Activated CD4-positive, alpha-beta T cell treated with anti-CD3 and anti-CD28 coated beads for 36 hours (primary cell): ENCODE measurements at regions not wholly inside any gene's neighbourhood (a gene's known extent, or its start where the extent isn't known, plus 50 kb on each side); places are given as distances from the start of the nearest gene placed in this dataset.
"Not testable (repeated sequence)": the region's sequence is repeated elsewhere in the genome, so short reads cannot be mapped to it uniquely, and the experiment has no call there.

Experiments used
- ATAC-seq: fragments of 200-7000 bp; cut with Tn5 transposase; one replicate; pipeline ENCODE4 v1.10.0; 2021; ENCODE audit warnings: mild to moderate bottlenecking, moderate library complexity
- CTCF ChIA-PET: fragments of 350-600 bp; sonication (Branson Sonifier 250); formaldehyde crosslinking; loops from one replicate; lab custom pipeline; 2021; ENCODE audit warnings: antibody characterized with exemption; lab: Charles Lee
- POLR2A ChIA-PET: fragments of 350-600 bp; sonication (Branson Sonifier 250); formaldehyde crosslinking; loops from one replicate; lab custom pipeline; 2021; ENCODE audit warnings: antibody characterized with exemption, inconsistent platforms; lab: Charles Lee
- DNase-seq: peaks from one replicate; pipeline ENCODE4 v3.0.0-alpha.2; 2020
- H3K27ac Mint-ChIP-seq: one replicate; pipeline ENCODE4 v1.8.0; 2021; ENCODE audit warnings: mixed read lengths
- H3K27me3 Mint-ChIP-seq: one replicate; pipeline ENCODE4 v1.8.0; 2021; ENCODE audit warnings: mixed read lengths
- H3K36me3 Mint-ChIP-seq: one replicate; pipeline ENCODE4 v1.8.0; 2021; ENCODE audit warnings: low read depth, mixed read lengths
- H3K4me1 Mint-ChIP-seq: one replicate; pipeline ENCODE4 v1.8.0; 2021; ENCODE audit warnings: mixed read lengths
- H3K4me3 Mint-ChIP-seq: one replicate; pipeline ENCODE4 v1.8.0; 2021; ENCODE audit warnings: mild to moderate bottlenecking, moderate library complexity, mixed read lengths
- H3K9me3 Mint-ChIP-seq: one replicate; pipeline ENCODE4 v1.8.0; 2021; ENCODE audit warnings: low read depth, mixed read lengths
- intact Hi-C, 2 experiments: fragments of 100-400 bp; cut with DNase I in 1 of 2; cut with micrococcal nuclease in 1 of 2; formaldehyde crosslinking; loops; one replicate each; pipeline versions ENCODE4 v1.14.2 to v1.15.1; 2022 to 2024; cut with DNase I, micrococcal nuclease

DNA sequence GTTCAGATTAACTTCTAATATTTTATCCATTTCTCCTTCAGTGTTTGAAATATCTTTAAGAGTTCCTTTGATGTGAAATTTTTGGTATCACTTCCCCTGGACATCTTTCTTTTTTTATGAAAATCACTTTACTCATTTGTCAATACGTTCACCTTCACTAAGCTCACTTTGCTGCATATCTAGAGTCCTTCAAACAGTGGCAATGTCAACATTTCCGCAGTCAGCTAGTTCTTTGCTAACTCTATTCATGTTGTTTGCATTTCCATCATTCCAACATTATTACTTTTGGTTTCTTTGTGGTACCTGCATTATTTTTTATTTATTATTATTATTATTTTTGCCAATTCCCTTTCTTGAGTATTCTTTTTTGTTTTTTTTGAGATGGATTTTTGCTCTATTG, 203.0 kb downstream of the GPAT3 start:
- Mint-ChIP-seq H3K9me3 (no peaks in the 10 kb centered on the region), H3K4me1 (no peaks in the 10 kb centered on the region), H3K4me3 (no peak overlapping the region), H3K27ac (no peak overlapping the region), H3K36me3 (no peaks in the 10 kb centered on the region), H3K27me3 (peaks cover 22% of the 10 kb centered on the region)
- ATAC-seq (no peak), DNase-seq (no peak)
- ChIA-PET POLR2A (no interaction called here), CTCF (interaction anchor here (0.6 to 0.9 kb wide), 2 partner anchors 10 to 770 kb away, joined by 3 read pairs; no protein-coding TSS in a partner anchor)
- intact Hi-C loops: no loop called here

GRCh38 chr4:83734576-83734975, 198.7 kb downstream of the GPAT3 start:
- intact Hi-C loops: no loop called here
- CTCF ChIA-PET: no interaction called here

GRCh38 chr4:83732114-83732635, 196.3 kb downstream of the GPAT3 start:
- no peak overlapping the region for H3K27ac Mint-ChIP-seq
- intact Hi-C loops: no loop called here
- POLR2A ChIA-PET: no interaction called here
- no peak overlapping the region for H3K4me3 Mint-ChIP-seq
- H3K27me3 Mint-ChIP-seq: peaks cover 5% of the 10 kb centered on the region
- CTCF ChIA-PET: no interaction called here
- no peaks in the 10 kb centered on the region for H3K4me1 Mint-ChIP-seq
- H3K9me3 Mint-ChIP-seq: no peaks in the 10 kb centered on the region
- DNase-seq (no peak), ATAC-seq (no peak)
- H3K36me3 Mint-ChIP-seq: no peaks in the 10 kb centered on the region

More at GRCh38 chr4:83734576-83734975, 198.7 kb downstream of the GPAT3 start:
- H3K4me1 Mint-ChIP-seq: no peaks in the 10 kb centered on the region
- peaks cover 9% of the 10 kb centered on the region for H3K27me3 Mint-ChIP-seq
- H3K36me3 Mint-ChIP-seq: no peaks in the 10 kb centered on the region
- no peaks in the 10 kb centered on the region for H3K9me3 Mint-ChIP-seq
- no peak for ATAC-seq
- POLR2A ChIA-PET: no interaction called here
- H3K27ac Mint-ChIP-seq: no peak overlapping the region
- no peak overlapping the region for H3K4me3 Mint-ChIP-seq
- DNase-seq: no peak

DNA sequence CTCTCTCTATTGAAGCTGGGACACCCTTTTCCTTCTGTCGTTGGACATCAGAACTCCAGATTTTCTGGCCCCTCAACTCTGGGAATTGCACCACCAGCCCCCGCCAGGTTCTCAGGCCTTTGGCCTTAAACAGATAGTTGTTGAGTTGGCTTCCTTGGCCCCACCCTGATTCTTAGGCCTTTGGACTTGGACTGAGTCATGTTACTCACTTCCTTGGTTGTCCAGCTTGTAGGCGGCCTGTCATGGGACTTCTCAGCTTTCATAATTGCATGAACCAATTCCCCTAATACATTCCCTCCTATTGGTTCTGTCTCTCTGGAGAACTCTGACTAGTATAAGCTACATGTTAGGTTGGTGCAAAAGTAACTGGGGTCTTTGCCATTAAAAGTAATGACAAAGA, 195.7 kb downstream of the GPAT3 start:
- Mint-ChIP-seq H3K9me3 (no peaks in the 10 kb centered on the region), H3K27me3 (peaks cover 8% of the 10 kb centered on the region), H3K27ac (no peak overlapping the region), H3K4me1 (no peaks in the 10 kb centered on the region), H3K36me3 (no peaks in the 10 kb centered on the region), H3K4me3 (no peak overlapping the region)
- POLR2A ChIA-PET: no interaction called here
- no peak for DNase-seq
- intact Hi-C loops: no loop called here
- no peak for ATAC-seq
- CTCF ChIA-PET: no interaction called here

DNA sequence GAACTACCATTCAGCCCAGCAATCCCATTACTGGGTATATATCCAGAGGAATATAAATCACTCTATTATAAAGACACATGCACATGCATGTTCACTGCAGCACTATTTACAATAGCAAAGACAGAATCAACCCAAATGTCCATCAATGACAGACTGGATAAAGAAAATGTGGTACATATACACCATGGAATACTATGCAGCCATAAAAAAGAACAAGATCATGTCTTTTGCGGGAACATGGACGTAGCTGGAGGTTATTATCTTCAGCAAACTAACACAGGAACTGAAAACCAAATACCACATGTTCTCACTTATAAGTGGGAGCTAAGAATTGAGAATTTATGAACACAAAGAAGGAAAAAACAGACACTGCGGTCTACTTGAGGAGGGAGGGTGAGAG, 195.1 kb downstream of the GPAT3 start:
- H3K9me3 Mint-ChIP-seq, POLR2A ChIA-PET, DNase-seq, H3K4me1 Mint-ChIP-seq, ATAC-seq, H3K36me3 Mint-ChIP-seq, H3K4me3 Mint-ChIP-seq, intact Hi-C loops, H3K27ac Mint-ChIP-seq, H3K27me3 Mint-ChIP-seq: not testable (repeated sequence)
- CTCF ChIA-PET: interaction anchor here (0.7 kb wide), 1 partner anchor 361 kb away, joined by 3 read pairs; no protein-coding TSS in a partner anchor

GRCh38 chr4:83728191-83728590, 192.3 kb downstream of the GPAT3 start:
- intact Hi-C loops: no loop called here
- no peak overlapping the region for H3K27ac Mint-ChIP-seq
- ATAC-seq: no peak
- CTCF ChIA-PET: no interaction called here
- POLR2A ChIA-PET: no interaction called here
- H3K4me3 Mint-ChIP-seq: no peak overlapping the region
- DNase-seq: no peak
- H3K27me3 Mint-ChIP-seq: peaks cover 15% of the 10 kb centered on the region
- no peaks in the 10 kb centered on the region for H3K9me3 Mint-ChIP-seq
- no peaks in the 10 kb centered on the region for H3K36me3 Mint-ChIP-seq
- H3K4me1 Mint-ChIP-seq: no peaks in the 10 kb centered on the region

- ChIA-PET POLR2A (no interaction called here), CTCF (no interaction called here)
- H3K36me3 Mint-ChIP-seq: no peaks in the 10 kb centered on the region
- ATAC-seq (no peak), DNase-seq (no peak)
- H3K4me1 Mint-ChIP-seq: no peaks in the 10 kb centered on the region
- H3K4me3 Mint-ChIP-seq: no peak overlapping the region
- intact Hi-C loops: no loop called here
- H3K27ac Mint-ChIP-seq: no peak overlapping the region
- no peaks in the 10 kb centered on the region for H3K9me3 Mint-ChIP-seq
- peaks cover 25% of the 10 kb centered on the region for H3K27me3 Mint-ChIP-seq
These were observed 189.6 kb downstream of the GPAT3 start for GRCh38 chr4:83725336-83726085.

DNA sequence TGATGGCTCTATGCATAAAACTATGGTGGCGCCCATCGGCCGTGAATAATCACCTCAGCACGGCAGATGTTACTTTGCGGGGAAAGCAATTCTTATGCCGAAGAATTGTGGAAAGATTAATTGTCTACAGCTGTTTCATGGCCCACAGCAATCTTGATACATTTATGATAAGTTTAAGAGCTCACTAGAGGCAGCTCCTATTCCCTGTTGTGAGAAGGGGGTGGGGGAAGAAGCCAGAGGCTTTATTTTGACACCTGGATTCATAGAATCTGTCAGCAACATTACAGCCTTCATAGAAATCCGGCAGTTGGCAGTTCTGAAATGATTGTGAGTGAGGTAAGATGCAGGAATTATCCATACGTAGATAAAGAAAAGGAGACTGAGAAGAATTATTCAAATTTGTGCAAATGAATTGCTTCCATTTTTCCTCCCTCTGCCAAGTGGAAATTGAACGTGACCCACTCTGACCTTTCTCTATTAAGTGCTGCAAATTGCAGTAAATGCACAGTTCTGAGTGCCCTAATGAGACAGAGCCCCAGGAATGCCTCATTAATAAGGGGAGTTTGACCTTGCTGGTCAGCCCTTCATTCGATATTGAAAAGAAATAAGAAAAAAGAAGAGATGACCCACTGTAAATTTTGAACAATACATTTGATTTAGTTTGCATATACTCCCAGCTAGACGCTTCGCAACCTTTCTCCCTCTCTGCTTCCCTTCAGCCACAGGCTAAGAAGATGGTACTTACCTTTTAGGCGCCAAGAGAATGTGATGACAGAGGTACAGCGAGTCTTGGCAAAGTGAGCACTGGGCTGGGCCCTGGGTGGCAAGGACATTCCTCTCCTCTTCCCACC, 188.8 kb downstream of the GPAT3 start:
- intact Hi-C loops: no loop called here
- CTCF ChIA-PET: no interaction called here
- Mint-ChIP-seq H3K27ac (no peak overlapping the region), H3K4me3 (no peak overlapping the region), H3K4me1 (no peaks in the 10 kb centered on the region), H3K27me3 (peaks cover 25% of the 10 kb centered on the region), H3K9me3 (no peaks in the 10 kb centered on the region), H3K36me3 (no peaks in the 10 kb centered on the region)
- no peak for ATAC-seq
- POLR2A ChIA-PET: no interaction called here
- no peak for DNase-seq

- ChIA-PET CTCF (no interaction called here), POLR2A (no interaction called here)
- ATAC-seq (no peak), DNase-seq (no peak)
- Mint-ChIP-seq H3K9me3 (no peaks in the 10 kb centered on the region), H3K36me3 (no peaks in the 10 kb centered on the region), H3K4me1 (no peaks in the 10 kb centered on the region), H3K4me3 (no peak overlapping the region), H3K27me3 (peaks cover 25% of the 10 kb centered on the region), H3K27ac (no peak overlapping the region)
- intact Hi-C loops: no loop called here
These were observed 187.7 kb downstream of the GPAT3 start for GRCh38 chr4:83723609-83724008.

- intact Hi-C loops: no loop called here
- POLR2A ChIA-PET: no interaction called here
- ATAC-seq (no peak), DNase-seq (no peak)
- Mint-ChIP-seq H3K4me3 (no peak overlapping the region), H3K36me3 (no peaks in the 10 kb centered on the region), H3K4me1 (no peaks in the 10 kb centered on the region), H3K27ac (no peak overlapping the region), H3K27me3 (peaks cover 23% of the 10 kb centered on the region), H3K9me3 (no peaks in the 10 kb centered on the region)
- CTCF ChIA-PET: no interaction called here
These were observed 186.9 kb downstream of the GPAT3 start for GRCh38 chr4:83722730-83723269.

- POLR2A ChIA-PET: no interaction called here
- H3K4me1 Mint-ChIP-seq: no peaks in the 10 kb centered on the region
- ATAC-seq: no peak
- intact Hi-C loops: no loop called here
- no peak overlapping the region for H3K27ac Mint-ChIP-seq
- H3K27me3 Mint-ChIP-seq: peaks cover 14% of the 10 kb centered on the region
- no peak overlapping the region for H3K4me3 Mint-ChIP-seq
- H3K9me3 Mint-ChIP-seq: no peaks in the 10 kb centered on the region
- CTCF ChIA-PET: no interaction called here
- DNase-seq: no peak
- no peaks in the 10 kb centered on the region for H3K36me3 Mint-ChIP-seq
These were observed 181.0 kb downstream of the GPAT3 start for GRCh38 chr4:83716874-83717273.
